Smooth muscle cell (in vitro differentiated cells): ENCODE measurements at regions not wholly inside any gene's neighbourhood (a gene's known extent, or its start where the extent isn't known, plus 50 kb on each side); places are given as distances from the start of the nearest gene placed in this dataset.

Experiments used
- DNase-seq: peaks from one replicate; lab custom pipeline; 2025; ENCODE audit not compliant: unreplicated experiment; lab: John Stamatoyannopoulos, UW
- H2AFZ ChIP-seq: fragments of 200-600 bp; sonication (generic); 2 replicates; pipeline ENCODE4 v1.6.0; 2016; ENCODE audit warnings: antibody characterized with exemption, low read depth, mild to moderate bottlenecking
- H3F3A ChIP-seq: fragments of 200-600 bp; sonication (generic); 2 replicates; pipeline ENCODE4 v1.6.0; 2017; ENCODE audit warnings: antibody characterized with exemption, low read depth
- H3K27ac ChIP-seq: fragments of 200-600 bp; sonication (generic); 2 replicates; pipeline ENCODE4 v1.5.1; 2016; ENCODE audit warnings: low read depth, mild to moderate bottlenecking
- H3K27me3 ChIP-seq: fragments of 200-600 bp; sonication (generic); 2 replicates; pipeline ENCODE4 v1.6.1; 2016; ENCODE audit warnings: low read depth, mild to moderate bottlenecking
- H3K36me3 ChIP-seq: fragments of 200-600 bp; sonication (generic); 2 replicates; pipeline ENCODE4 v1.5.1; 2016; ENCODE audit warnings: low read depth
- H3K4me1 ChIP-seq: fragments of 200-600 bp; sonication (generic); 2 replicates; pipeline ENCODE4 v1.5.1; 2016; ENCODE audit warnings: low read depth
- H3K4me2 ChIP-seq: fragments of 200-600 bp; sonication (generic); 2 replicates; pipeline ENCODE4 v1.6.0; 2016; ENCODE audit warnings: mild to moderate bottlenecking
- H3K4me3 ChIP-seq: fragments of 200-600 bp; sonication (generic); 2 replicates; pipeline ENCODE4 v1.5.1; 2016; ENCODE audit warnings: mild to moderate bottlenecking
- H3K79me2 ChIP-seq: fragments of 200-600 bp; sonication (generic); 2 replicates; pipeline ENCODE4 v1.6.0; 2016; ENCODE audit warnings: low read depth, mild to moderate bottlenecking
- H3K9ac ChIP-seq: fragments of 200-600 bp; sonication (generic); 2 replicates; pipeline ENCODE4 v1.6.0; 2016; ENCODE audit warnings: low read depth
- H3K9me3 ChIP-seq: fragments of 200-600 bp; sonication (generic); replicated peaks from 2 replicates; pipeline ENCODE4 v1.5.1; 2016; ENCODE audit warnings: low read depth
- H4K20me1 ChIP-seq: fragments of 200-600 bp; sonication (generic); 2 replicates; pipeline ENCODE4 v1.6.0; 2016; ENCODE audit warnings: low read depth
- CTCF ChIP-seq: fragments of 200-600 bp; sonication (generic); IDR thresholded peaks from 2 replicates; pipeline ENCODE4 v1.5.1; 2017; ENCODE audit warnings: borderline replicate concordance, mild to moderate bottlenecking, antibody characterized with exemption; ENCODE audit not compliant: insufficient read depth, poor library complexity, severe bottlenecking
- WGBS: methylation state at CpG from one replicate; pipeline ENCODE4 v1.1.7; 2016; ENCODE audit warnings: low lambda C conversion rate; 5-methylcytosine and 5-hydroxymethylcytosine counted together

GRCh38 chr16:52743707-52744106 lies 196.8 kb upstream of the TOX3 start:
- Histone ChIP-seq H3K79me2 (no peaks in the 10 kb centered on the region), H3K4me3 (no peak overlapping the region), H4K20me1 (no peaks in the 10 kb centered on the region), H3F3A (no peaks in the 10 kb centered on the region), H3K4me2 (no peak overlapping the region), H3K27me3 (no peaks in the 10 kb centered on the region), H3K9ac (no peak overlapping the region), H3K36me3 (no peaks in the 10 kb centered on the region), H3K4me1 (peaks cover 6% of the 10 kb centered on the region), H3K9me3 (no peaks in the 10 kb centered on the region), H2AFZ (no peak overlapping the region), H3K27ac (no peak overlapping the region)
- DNase-seq, result no peak
- no peak for TF ChIP-seq CTCF
- 92% methylated on average over 3 of the region's 3 CpGs for WGBS

GRCh38 chr16:52742608-52743170 lies 195.7 kb upstream of the TOX3 start:
- H3K79me2 ChIP-seq, result no peaks in the 10 kb centered on the region
- H3K4me3 ChIP-seq, result no peak overlapping the region
- no peak overlapping the region for H3K27ac ChIP-seq
- H3K9ac ChIP-seq, result no peak overlapping the region
- WGBS, result 70% methylated on average over 4 of the region's 4 CpGs
- H3K9me3 ChIP-seq, result no peaks in the 10 kb centered on the region
- no peaks in the 10 kb centered on the region for H3K27me3 ChIP-seq
- no peak overlapping the region for H3K4me2 ChIP-seq
- no peaks in the 10 kb centered on the region for H4K20me1 ChIP-seq
- H3K36me3 ChIP-seq, result no peaks in the 10 kb centered on the region
- TF ChIP-seq CTCF, result no peak
- peaks cover 6% of the 10 kb centered on the region for H3K4me1 ChIP-seq
- H2AFZ ChIP-seq, result no peak overlapping the region
- H3F3A ChIP-seq, result no peaks in the 10 kb centered on the region
- DNase-seq, result no peak

GRCh38 chr16:52742052-52742451 lies 195.1 kb upstream of the TOX3 start:
- Histone ChIP-seq H3K9ac (no peak overlapping the region), H3K4me1 (peaks cover 6% of the 10 kb centered on the region), H2AFZ (no peak overlapping the region), H3K27me3 (no peaks in the 10 kb centered on the region), H3K27ac (no peak overlapping the region), H4K20me1 (no peaks in the 10 kb centered on the region), H3K9me3 (no peaks in the 10 kb centered on the region), H3K4me3 (no peak overlapping the region), H3K79me2 (no peaks in the 10 kb centered on the region), H3F3A (no peaks in the 10 kb centered on the region), H3K4me2 (no peak overlapping the region), H3K36me3 (no peaks in the 10 kb centered on the region)
- TF ChIP-seq CTCF, result no peak
- WGBS, result 88% methylated on average over 8 of the region's 8 CpGs
- no peak for DNase-seq

- Histone ChIP-seq H3K9ac (no peak overlapping the region), H3F3A (no peaks in the 10 kb centered on the region), H3K9me3 (no peaks in the 10 kb centered on the region), H4K20me1 (no peaks in the 10 kb centered on the region), H3K27me3 (no peaks in the 10 kb centered on the region), H3K36me3 (no peaks in the 10 kb centered on the region), H3K4me2 (no peak overlapping the region), H3K27ac (no peak overlapping the region), H3K4me3 (no peak overlapping the region), H3K4me1 (peaks cover 6% of the 10 kb centered on the region), H3K79me2 (no peaks in the 10 kb centered on the region), H2AFZ (no peak overlapping the region)
- TF ChIP-seq CTCF, result no peak
- DNase-seq, result no peak
- WGBS, result 18% methylated on average over 7 of the region's 7 CpGs
Observed at GRCh38 chr16:52741351-52741750, 194.4 kb upstream of the TOX3 start.
